Epithelial cell of esophagus (primary cell): ENCODE measurements at regions not wholly inside any gene's neighbourhood (a gene's known extent, or its start where the extent isn't known, plus 50 kb on each side); places are given as distances from the start of the nearest gene placed in this dataset.

Source experiments
- DNase-seq: peaks from one replicate; pipeline ENCODE4 v3.0.0; 2010; ENCODE audit warnings: low read depth
- H3K4me3 ChIP-seq: 2 replicates; pipeline ENCODE4 v1.5.1; 2011; ENCODE audit warnings: mild to moderate bottlenecking, low read length, control low read depth
- CTCF ChIP-seq: IDR thresholded peaks from 2 replicates; pipeline ENCODE4 v1.5.1; 2011; ENCODE audit warnings: low read depth, mild to moderate bottlenecking, low read length, control low read depth, inconsistent platforms; ENCODE audit not compliant: insufficient read depth; ENCODE audit errors: missing control alignments

- DNase-seq: no peak
- TF ChIP-seq CTCF: no peak
Measured at GRCh38 chr14:42533476-42533875, 926.8 kb downstream of the LRFN5 start.

GRCh38 chr14:42532194-42532593 is 925.5 kb downstream of the LRFN5 start:
- DNase-seq: no peak
- no peak overlapping the region for H3K4me3 ChIP-seq

More at GRCh38 chr14:42533476-42533875, 926.8 kb downstream of the LRFN5 start:
- no peak overlapping the region for H3K4me3 ChIP-seq

GRCh38 chr14:42527141-42527540 is 920.5 kb downstream of the LRFN5 start:
- no peak overlapping the region for H3K4me3 ChIP-seq
- DNase-seq: no peak
- no peak for TF ChIP-seq CTCF

More at GRCh38 chr14:42532194-42532593, 925.5 kb downstream of the LRFN5 start:
- no peak for TF ChIP-seq CTCF

- DNase-seq: no peak
- no peak overlapping the region for H3K4me3 ChIP-seq
- TF ChIP-seq CTCF: no peak
Measured at GRCh38 chr14:42523666-42524065, 917.0 kb downstream of the LRFN5 start.

GRCh38 chr14:42517806-42518500 is 911.3 kb downstream of the LRFN5 start:
- no peak for DNase-seq
- no peak for TF ChIP-seq CTCF
- no peak overlapping the region for H3K4me3 ChIP-seq

GRCh38 chr14:42513837-42514236 is 907.2 kb downstream of the LRFN5 start:
- no peak for DNase-seq

More at GRCh38 chr14:42513837-42514236, 907.2 kb downstream of the LRFN5 start:
- TF ChIP-seq CTCF: no peak
- H3K4me3 ChIP-seq: no peak overlapping the region
